ENCODE measurements at regions not wholly inside any gene's neighbourhood (a gene's known extent, or its start where the extent isn't known, plus 50 kb on each side); places are given as distances from the start of the nearest gene placed in this dataset.

GRCh38 chr10:130353928-130354572 is 217.9 kb downstream of the GLRX3 start:
- TF ChIP-seq CTCF (IDR thresholded peaks at IDR 0.05) (no peak), POLR2A (IDR thresholded peaks at IDR 0.05) (no peak)
